22Rv1 (cell line): ENCODE measurements at regions not wholly inside any gene's neighbourhood (a gene's known extent, or its start where the extent isn't known, plus 50 kb on each side); places are given as distances from the start of the nearest gene placed in this dataset.

Experiments used
- ZFX ChIP-seq: fragments of 450-650 bp; IDR thresholded peaks from 2 replicates; pipeline ENCODE4 v1.6.1; 2017; ENCODE audit warnings: antibody characterized with exemption, borderline replicate concordance
- TF ChIP-seq, protein P1 (sequence below): fragments of 450-650 bp; IDR thresholded peaks from 2 replicates; pipeline ENCODE4 v1.5.1; 2017; ENCODE audit warnings: mild to moderate bottlenecking

DNA sequence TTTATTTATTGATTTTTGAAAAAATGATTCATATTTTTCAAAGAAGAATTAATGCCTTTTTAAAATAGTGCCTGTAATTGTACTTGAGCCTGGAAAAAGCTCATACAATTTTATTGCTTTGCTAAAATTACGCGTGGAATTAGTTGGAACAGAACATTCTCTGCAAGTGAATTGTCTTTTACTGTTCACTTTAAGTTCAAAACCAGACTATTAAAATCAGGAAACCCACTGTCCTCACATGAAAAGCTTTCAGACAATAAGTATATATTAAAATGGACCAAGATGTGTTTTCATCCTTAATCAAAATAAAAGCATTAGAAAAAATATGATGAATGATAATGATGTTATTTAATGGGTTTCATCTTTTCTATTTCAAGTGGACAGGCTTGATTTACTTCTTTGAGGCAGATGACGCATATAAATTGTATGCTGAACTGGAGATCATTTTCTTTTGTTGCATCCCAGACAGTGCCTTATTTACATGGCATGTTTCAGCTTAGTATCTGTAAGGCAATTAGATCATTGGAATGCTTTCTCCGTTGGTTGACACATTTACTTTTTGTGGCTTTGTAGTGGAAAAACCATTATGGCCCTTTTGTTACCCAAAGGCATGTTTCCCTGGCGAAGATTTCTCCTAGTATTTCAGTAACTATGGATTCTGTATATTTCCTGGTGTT is 299.0 kb upstream of the MAGEC2 start:
- TF ChIP-seq, protein P1, sequence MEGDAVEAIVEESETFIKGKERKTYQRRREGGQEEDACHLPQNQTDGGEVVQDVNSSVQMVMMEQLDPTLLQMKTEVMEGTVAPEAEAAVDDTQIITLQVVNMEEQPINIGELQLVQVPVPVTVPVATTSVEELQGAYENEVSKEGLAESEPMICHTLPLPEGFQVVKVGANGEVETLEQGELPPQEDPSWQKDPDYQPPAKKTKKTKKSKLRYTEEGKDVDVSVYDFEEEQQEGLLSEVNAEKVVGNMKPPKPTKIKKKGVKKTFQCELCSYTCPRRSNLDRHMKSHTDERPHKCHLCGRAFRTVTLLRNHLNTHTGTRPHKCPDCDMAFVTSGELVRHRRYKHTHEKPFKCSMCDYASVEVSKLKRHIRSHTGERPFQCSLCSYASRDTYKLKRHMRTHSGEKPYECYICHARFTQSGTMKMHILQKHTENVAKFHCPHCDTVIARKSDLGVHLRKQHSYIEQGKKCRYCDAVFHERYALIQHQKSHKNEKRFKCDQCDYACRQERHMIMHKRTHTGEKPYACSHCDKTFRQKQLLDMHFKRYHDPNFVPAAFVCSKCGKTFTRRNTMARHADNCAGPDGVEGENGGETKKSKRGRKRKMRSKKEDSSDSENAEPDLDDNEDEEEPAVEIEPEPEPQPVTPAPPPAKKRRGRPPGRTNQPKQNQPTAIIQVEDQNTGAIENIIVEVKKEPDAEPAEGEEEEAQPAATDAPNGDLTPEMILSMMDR, result no peak
- TF ChIP-seq ZFX, result no peak
